ENCODE measurements at regions not wholly inside any gene's neighbourhood (a gene's known extent, or its start where the extent isn't known, plus 50 kb on each side); places are given as distances from the start of the nearest gene placed in this dataset.

- no peak for TF ChIP-seq CTCF (IDR thresholded peaks at IDR 0.05; ENCODE audit: extremely low read depth, insufficient read depth, missing control alignments)
- in situ Hi-C loops (cut with MboI; ENCODE audit: low pct_unique_long_range_greater_than_20kb, low sequenced_read_pairs, unreplicated experiment): no loop called here
- no peak for DNase-seq (ENCODE audit: low spot score)
Measured at GRCh38 chr9:107847978-107848964, 358.7 kb upstream of the KLF4 start.

GRCh38 chr9:107842530-107842929 is 353.0 kb upstream of the KLF4 start:
- no peak for DNase-seq (ENCODE audit: low spot score)
- in situ Hi-C loops (cut with MboI; ENCODE audit: low pct_unique_long_range_greater_than_20kb, low sequenced_read_pairs, unreplicated experiment): no loop called here
- TF ChIP-seq CTCF (IDR thresholded peaks at IDR 0.05; ENCODE audit: extremely low read depth, insufficient read depth, missing control alignments): no peak

- TF ChIP-seq CTCF (IDR thresholded peaks at IDR 0.05; ENCODE audit: extremely low read depth, insufficient read depth, missing control alignments): no peak
Measured at GRCh38 chr9:107841076-107841475, 351.5 kb upstream of the KLF4 start.

GRCh38 chr9:107839371-107839770 is 349.8 kb upstream of the KLF4 start:
- in situ Hi-C loops (cut with MboI; ENCODE audit: low pct_unique_long_range_greater_than_20kb, low sequenced_read_pairs, unreplicated experiment): no loop called here
- no peak for DNase-seq (ENCODE audit: low spot score)
- no peak for TF ChIP-seq CTCF (IDR thresholded peaks at IDR 0.05; ENCODE audit: extremely low read depth, insufficient read depth, missing control alignments)

More at GRCh38 chr9:107841076-107841475, 351.5 kb upstream of the KLF4 start:
- DNase-seq (ENCODE audit: low spot score): no peak
- in situ Hi-C loops (cut with MboI; ENCODE audit: low pct_unique_long_range_greater_than_20kb, low sequenced_read_pairs, unreplicated experiment): no loop called here

- in situ Hi-C loops (cut with MboI; ENCODE audit: low pct_unique_long_range_greater_than_20kb, low sequenced_read_pairs, unreplicated experiment): no loop called here
- no peak for TF ChIP-seq CTCF (IDR thresholded peaks at IDR 0.05; ENCODE audit: extremely low read depth, insufficient read depth, missing control alignments)
- DNase-seq (ENCODE audit: low spot score): no peak
Measured at GRCh38 chr9:107838766-107839165, 349.2 kb upstream of the KLF4 start.

- in situ Hi-C loops (cut with MboI; ENCODE audit: low pct_unique_long_range_greater_than_20kb, low sequenced_read_pairs, unreplicated experiment): no loop called here
- TF ChIP-seq CTCF (IDR thresholded peaks at IDR 0.05; ENCODE audit: extremely low read depth, insufficient read depth, missing control alignments): no peak
- no peak for DNase-seq (ENCODE audit: low spot score)
Measured at GRCh38 chr9:107836300-107836699, 346.7 kb upstream of the KLF4 start.
